GM23338 (cell line): ENCODE measurements at regions not wholly inside any gene's neighbourhood (a gene's known extent, or its start where the extent isn't known, plus 50 kb on each side); places are given as distances from the start of the nearest gene placed in this dataset.

Experiments
- ATAC-seq: fragments of 200-7000 bp; cut with Tn5 transposase; 3 replicates; pipeline ENCODE4 v1.9.1; 2020
- DNase-seq: peaks from one replicate; pipeline ENCODE4 v3.0.0-alpha.2; 2015; ENCODE audit warnings: low spot score
- H2AFZ ChIP-seq: fragments of 200-600 bp; sonication (generic); 2 replicates; pipeline ENCODE4 v1.8.0; 2016; ENCODE audit warnings: antibody characterized with exemption, mild to moderate bottlenecking, moderate library complexity
- H3F3A ChIP-seq: fragments of 200-600 bp; sonication (generic); replicated peaks from 2 replicates; pipeline ENCODE4 v1.8.0; 2017; ENCODE audit warnings: antibody characterized with exemption, mixed run types, low read depth
- H3K27ac ChIP-seq: fragments of 200-600 bp; sonication (generic); 2 replicates; pipeline ENCODE4 v1.6.1; 2016; ENCODE audit warnings: low read depth
- H3K27me3 ChIP-seq: fragments of 200-600 bp; sonication (generic); 2 replicates; pipeline ENCODE4 v1.8.0; 2016; ENCODE audit warnings: mild to moderate bottlenecking, mixed run types, moderate library complexity; ENCODE audit not compliant: insufficient read depth
- H3K36me3 ChIP-seq: fragments of 200-600 bp; sonication (generic); 2 replicates; pipeline ENCODE4 v1.8.0; 2016; ENCODE audit warnings: mild to moderate bottlenecking; ENCODE audit not compliant: insufficient read depth
- H3K4me1 ChIP-seq: fragments of 200-600 bp; sonication (generic); 2 replicates; pipeline ENCODE4 v1.8.0; 2016; ENCODE audit warnings: mild to moderate bottlenecking, moderate library complexity; ENCODE audit not compliant: insufficient read depth
- H3K4me2 ChIP-seq: fragments of 200-600 bp; sonication (generic); 2 replicates; pipeline ENCODE4 v1.7.1; 2017; ENCODE audit warnings: mixed run types
- H3K4me3 ChIP-seq: fragments of 200-600 bp; sonication (generic); 2 replicates; pipeline ENCODE4 v1.6.1; 2016; ENCODE audit warnings: mixed run types
- H3K79me2 ChIP-seq: fragments of 200-600 bp; sonication (generic); replicated peaks from 2 replicates; pipeline ENCODE4 v1.8.0; 2017; ENCODE audit warnings: mild to moderate bottlenecking; ENCODE audit not compliant: insufficient read depth
- H3K9me2 ChIP-seq: fragments of 200-600 bp; sonication (generic); 2 replicates; pipeline ENCODE4 v1.8.0; 2017; ENCODE audit not compliant: insufficient read depth
- H4K20me1 ChIP-seq: fragments of 200-600 bp; sonication (generic); replicated peaks from 2 replicates; pipeline ENCODE4 v1.8.0; 2017; ENCODE audit warnings: mild to moderate bottlenecking; ENCODE audit not compliant: insufficient read depth
- H3K27ac Mint-ChIP-seq: 2 replicates; pipeline ENCODE4 v1.8.0; 2020; ENCODE audit warnings: inconsistent platforms, mild to moderate bottlenecking, moderate library complexity, mixed read lengths
- H3K27me3 Mint-ChIP-seq: 3 replicates; pipeline ENCODE4 v1.8.0; 2022; ENCODE audit warnings: low read depth, mild to moderate bottlenecking, moderate library complexity, mixed read lengths, inconsistent platforms; ENCODE audit not compliant: insufficient read depth, poor library complexity
- H3K36me3 Mint-ChIP-seq: 3 replicates; pipeline ENCODE4 v1.8.0; 2021; ENCODE audit warnings: low read depth, mild to moderate bottlenecking, inconsistent platforms, moderate library complexity, mixed read lengths
- H3K4me1 Mint-ChIP-seq: 3 replicates; pipeline ENCODE4 v1.8.0; 2020; ENCODE audit warnings: mild to moderate bottlenecking, inconsistent platforms, mixed read lengths
- H3K4me3 Mint-ChIP-seq: 3 replicates; pipeline ENCODE4 v1.8.0; 2021; ENCODE audit warnings: moderate library complexity, mild to moderate bottlenecking, inconsistent platforms, mixed read lengths
- H3K9me3 Mint-ChIP-seq: 3 replicates; pipeline ENCODE4 v1.8.0; 2020; ENCODE audit warnings: moderate library complexity, mild to moderate bottlenecking, inconsistent platforms, mixed read lengths
- CREB1 ChIP-seq: fragments of 250-450 bp; sonication (Bioruptor Pico); IDR thresholded peaks from 2 replicates; pipeline ENCODE4 v1.5.0; 2020; ENCODE audit warnings: low read depth, mild to moderate bottlenecking, moderate library complexity
- CTCF ChIP-seq, 2 experiments: fragments of 200-600 bp in 1 of 2; sonication (generic) in 1 of 2; conservative IDR thresholded peaks; 2 replicates each; pipeline versions ENCODE4 v1.5.1 to v1.6.1; 2016 to 2017; ENCODE audit warnings: antibody characterized with exemption in 2 of 2, low read depth in 2 of 2, mild to moderate bottlenecking in 2 of 2, moderate library complexity in 1 of 2
- EZH2 ChIP-seq: fragments of 200-600 bp; sonication (generic); IDR thresholded peaks from one replicate; pipeline ENCODE4 v1.8.0; 2017; ENCODE audit warnings: antibody characterized with exemption, mild to moderate bottlenecking, low read depth; ENCODE audit not compliant: unreplicated experiment
- EZH2phosphoT487 ChIP-seq: fragments of 200-600 bp; sonication (generic); IDR thresholded peaks from one replicate; pipeline ENCODE4 v1.8.1; 2018; ENCODE audit warnings: antibody characterized with exemption; ENCODE audit not compliant: unreplicated experiment
- JUNB ChIP-seq: IDR thresholded peaks from one replicate; pipeline ENCODE4 v1.6.1; 2016; ENCODE audit warnings: antibody characterized with exemption; ENCODE audit not compliant: unreplicated experiment
- NANOG ChIP-seq: IDR thresholded peaks from 2 replicates; pipeline ENCODE4 v1.6.1; 2016; ENCODE audit warnings: antibody characterized with exemption, borderline replicate concordance
- POLR2AphosphoS5 ChIP-seq: IDR thresholded peaks from 2 replicates; pipeline ENCODE4 v1.6.1; 2016; ENCODE audit warnings: antibody characterized with exemption, low read depth
- REST ChIP-seq: IDR thresholded peaks from one replicate; pipeline ENCODE4 v1.6.1; 2018; ENCODE audit warnings: antibody characterized with exemption; ENCODE audit not compliant: unreplicated experiment
- STAT1 ChIP-seq: IDR thresholded peaks from one replicate; pipeline ENCODE4 v1.6.1; 2016; ENCODE audit warnings: antibody characterized with exemption; ENCODE audit not compliant: unreplicated experiment
- ZNF114 ChIP-seq: fragments of 250-450 bp; sonication (Bioruptor Pico); IDR thresholded peaks from 2 replicates; pipeline ENCODE4 v1.5.0; 2020; ENCODE audit warnings: mild to moderate bottlenecking, moderate library complexity
- ZNF331 ChIP-seq: fragments of 250-450 bp; sonication (Bioruptor Pico); IDR thresholded peaks from 2 replicates; pipeline ENCODE4 v1.5.0; 2020; ENCODE audit warnings: low read depth, mild to moderate bottlenecking, moderate library complexity
- TF ChIP-seq, protein P1 (sequence below): fragments of 250-450 bp; sonication (Bioruptor Pico); IDR thresholded peaks from 2 replicates; pipeline ENCODE4 v1.5.0; 2020; ENCODE audit warnings: mild to moderate bottlenecking, moderate library complexity
- TF ChIP-seq, protein P2 (sequence below): IDR thresholded peaks from 2 replicates; pipeline ENCODE4 v1.6.1; 2016; ENCODE audit warnings: antibody characterized with exemption

- Histone ChIP-seq H3K4me3 (no peak overlapping the region), H3K4me1 (peaks cover 22% of the 10 kb centered on the region), H3K9me2 (no peaks in the 10 kb centered on the region), H2AFZ (0 out of 2 replicates have a peak overlapping the region, but pooled peaks have one; percentile 61), H4K20me1 (no peaks in the 10 kb centered on the region), H3K36me3 (no peaks in the 10 kb centered on the region), H3F3A (no peaks in the 10 kb centered on the region), H3K4me2 (no peak overlapping the region), H3K79me2 (no peaks in the 10 kb centered on the region), H3K27ac (no peak overlapping the region), H3K27me3 (no peaks in the 10 kb centered on the region)
- no peaks in the 10 kb centered on the region for H3K9me3 Mint-ChIP-seq
- ATAC-seq (no peak), DNase-seq (no peak)
- peaks cover 4% of the 10 kb centered on the region for H3K27me3 Mint-ChIP-seq
- TF ChIP-seq EZH2phosphoT487, result no peak
- TF ChIP-seq POLR2AphosphoS5, result no peak
- no peak for TF ChIP-seq JUNB
- no peak for TF ChIP-seq ZNF331 (CRISPR knock-in tag)
- TF ChIP-seq, protein P1, sequence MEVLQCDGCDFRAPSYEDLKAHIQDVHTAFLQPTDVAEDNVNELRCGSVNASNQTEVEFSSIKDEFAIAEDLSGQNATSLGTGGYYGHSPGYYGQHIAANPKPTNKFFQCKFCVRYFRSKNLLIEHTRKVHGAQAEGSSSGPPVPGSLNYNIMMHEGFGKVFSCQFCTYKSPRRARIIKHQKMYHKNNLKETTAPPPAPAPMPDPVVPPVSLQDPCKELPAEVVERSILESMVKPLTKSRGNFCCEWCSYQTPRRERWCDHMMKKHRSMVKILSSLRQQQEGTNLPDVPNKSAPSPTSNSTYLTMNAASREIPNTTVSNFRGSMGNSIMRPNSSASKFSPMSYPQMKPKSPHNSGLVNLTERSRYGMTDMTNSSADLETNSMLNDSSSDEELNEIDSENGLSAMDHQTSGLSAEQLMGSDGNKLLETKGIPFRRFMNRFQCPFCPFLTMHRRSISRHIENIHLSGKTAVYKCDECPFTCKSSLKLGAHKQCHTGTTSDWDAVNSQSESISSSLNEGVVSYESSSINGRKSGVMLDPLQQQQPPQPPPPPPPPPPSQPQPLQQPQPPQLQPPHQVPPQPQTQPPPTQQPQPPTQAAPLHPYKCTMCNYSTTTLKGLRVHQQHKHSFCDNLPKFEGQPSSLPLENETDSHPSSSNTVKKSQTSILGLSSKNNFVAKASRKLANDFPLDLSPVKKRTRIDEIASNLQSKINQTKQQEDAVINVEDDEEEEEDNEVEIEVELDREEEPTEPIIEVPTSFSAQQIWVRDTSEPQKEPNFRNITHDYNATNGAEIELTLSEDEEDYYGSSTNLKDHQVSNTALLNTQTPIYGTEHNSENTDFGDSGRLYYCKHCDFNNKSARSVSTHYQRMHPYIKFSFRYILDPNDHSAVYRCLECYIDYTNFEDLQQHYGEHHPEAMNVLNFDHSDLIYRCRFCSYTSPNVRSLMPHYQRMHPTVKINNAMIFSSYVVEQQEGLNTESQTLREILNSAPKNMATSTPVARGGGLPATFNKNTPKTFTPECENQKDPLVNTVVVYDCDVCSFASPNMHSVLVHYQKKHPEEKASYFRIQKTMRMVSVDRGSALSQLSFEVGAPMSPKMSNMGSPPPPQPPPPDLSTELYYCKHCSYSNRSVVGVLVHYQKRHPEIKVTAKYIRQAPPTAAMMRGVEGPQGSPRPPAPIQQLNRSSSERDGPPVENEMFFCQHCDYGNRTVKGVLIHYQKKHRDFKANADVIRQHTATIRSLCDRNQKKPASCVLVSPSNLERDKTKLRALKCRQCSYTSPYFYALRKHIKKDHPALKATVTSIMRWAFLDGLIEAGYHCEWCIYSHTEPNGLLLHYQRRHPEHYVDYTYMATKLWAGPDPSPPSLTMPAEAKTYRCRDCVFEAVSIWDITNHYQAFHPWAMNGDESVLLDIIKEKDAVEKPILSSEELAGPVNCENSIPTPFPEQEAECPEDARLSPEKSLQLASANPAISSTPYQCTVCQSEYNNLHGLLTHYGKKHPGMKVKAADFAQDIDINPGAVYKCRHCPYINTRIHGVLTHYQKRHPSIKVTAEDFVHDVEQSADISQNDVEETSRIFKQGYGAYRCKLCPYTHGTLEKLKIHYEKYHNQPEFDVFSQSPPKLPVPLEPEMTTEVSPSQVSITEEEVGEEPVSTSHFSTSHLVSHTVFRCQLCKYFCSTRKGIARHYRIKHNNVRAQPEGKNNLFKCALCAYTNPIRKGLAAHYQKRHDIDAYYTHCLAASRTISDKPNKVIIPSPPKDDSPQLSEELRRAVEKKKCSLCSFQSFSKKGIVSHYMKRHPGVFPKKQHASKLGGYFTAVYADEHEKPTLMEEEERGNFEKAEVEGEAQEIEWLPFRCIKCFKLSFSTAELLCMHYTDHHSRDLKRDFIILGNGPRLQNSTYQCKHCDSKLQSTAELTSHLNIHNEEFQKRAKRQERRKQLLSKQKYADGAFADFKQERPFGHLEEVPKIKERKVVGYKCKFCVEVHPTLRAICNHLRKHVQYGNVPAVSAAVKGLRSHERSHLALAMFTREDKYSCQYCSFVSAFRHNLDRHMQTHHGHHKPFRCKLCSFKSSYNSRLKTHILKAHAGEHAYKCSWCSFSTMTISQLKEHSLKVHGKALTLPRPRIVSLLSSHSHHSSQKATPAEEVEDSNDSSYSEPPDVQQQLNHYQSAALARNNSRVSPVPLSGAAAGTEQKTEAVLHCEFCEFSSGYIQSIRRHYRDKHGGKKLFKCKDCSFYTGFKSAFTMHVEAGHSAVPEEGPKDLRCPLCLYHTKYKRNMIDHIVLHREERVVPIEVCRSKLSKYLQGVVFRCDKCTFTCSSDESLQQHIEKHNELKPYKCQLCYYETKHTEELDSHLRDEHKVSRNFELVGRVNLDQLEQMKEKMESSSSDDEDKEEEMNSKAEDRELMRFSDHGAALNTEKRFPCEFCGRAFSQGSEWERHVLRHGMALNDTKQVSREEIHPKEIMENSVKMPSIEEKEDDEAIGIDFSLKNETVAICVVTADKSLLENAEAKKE (CRISPR knock-in tag), result no peak
- TF ChIP-seq, protein P2, sequence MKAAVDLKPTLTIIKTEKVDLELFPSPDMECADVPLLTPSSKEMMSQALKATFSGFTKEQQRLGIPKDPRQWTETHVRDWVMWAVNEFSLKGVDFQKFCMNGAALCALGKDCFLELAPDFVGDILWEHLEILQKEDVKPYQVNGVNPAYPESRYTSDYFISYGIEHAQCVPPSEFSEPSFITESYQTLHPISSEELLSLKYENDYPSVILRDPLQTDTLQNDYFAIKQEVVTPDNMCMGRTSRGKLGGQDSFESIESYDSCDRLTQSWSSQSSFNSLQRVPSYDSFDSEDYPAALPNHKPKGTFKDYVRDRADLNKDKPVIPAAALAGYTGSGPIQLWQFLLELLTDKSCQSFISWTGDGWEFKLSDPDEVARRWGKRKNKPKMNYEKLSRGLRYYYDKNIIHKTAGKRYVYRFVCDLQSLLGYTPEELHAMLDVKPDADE, result no peak
- no peak for TF ChIP-seq EZH2
- TF ChIP-seq REST, result no peak
- no peak for TF ChIP-seq NANOG
- no peak for TF ChIP-seq CREB1 (CRISPR knock-in tag)
- TF ChIP-seq ZNF114 (CRISPR knock-in tag), result no peak
- TF ChIP-seq STAT1, result no peak
- no peak for TF ChIP-seq CTCF (conservative IDR thresholded peaks at IDR 0.05; ENCODE audit: low read depth in 2 of 2)
- H3K27ac Mint-ChIP-seq, result no peak overlapping the region
- H3K4me1 Mint-ChIP-seq, result peaks cover 31% of the 10 kb centered on the region
- no peak overlapping the region for H3K4me3 Mint-ChIP-seq
- no peaks in the 10 kb centered on the region for H3K36me3 Mint-ChIP-seq
Measured at GRCh38 chr12:115869604-115870003, 407.9 kb downstream of the MED13L start.
